ENCODE measurements at regions not wholly inside any gene's neighbourhood (a gene's known extent, or its start where the extent isn't known, plus 50 kb on each side); places are given as distances from the start of the nearest gene placed in this dataset.
"Not testable (repeated sequence)": the region's sequence is repeated elsewhere in the genome, so short reads cannot be mapped to it uniquely, and the experiment has no call there.

DNA sequence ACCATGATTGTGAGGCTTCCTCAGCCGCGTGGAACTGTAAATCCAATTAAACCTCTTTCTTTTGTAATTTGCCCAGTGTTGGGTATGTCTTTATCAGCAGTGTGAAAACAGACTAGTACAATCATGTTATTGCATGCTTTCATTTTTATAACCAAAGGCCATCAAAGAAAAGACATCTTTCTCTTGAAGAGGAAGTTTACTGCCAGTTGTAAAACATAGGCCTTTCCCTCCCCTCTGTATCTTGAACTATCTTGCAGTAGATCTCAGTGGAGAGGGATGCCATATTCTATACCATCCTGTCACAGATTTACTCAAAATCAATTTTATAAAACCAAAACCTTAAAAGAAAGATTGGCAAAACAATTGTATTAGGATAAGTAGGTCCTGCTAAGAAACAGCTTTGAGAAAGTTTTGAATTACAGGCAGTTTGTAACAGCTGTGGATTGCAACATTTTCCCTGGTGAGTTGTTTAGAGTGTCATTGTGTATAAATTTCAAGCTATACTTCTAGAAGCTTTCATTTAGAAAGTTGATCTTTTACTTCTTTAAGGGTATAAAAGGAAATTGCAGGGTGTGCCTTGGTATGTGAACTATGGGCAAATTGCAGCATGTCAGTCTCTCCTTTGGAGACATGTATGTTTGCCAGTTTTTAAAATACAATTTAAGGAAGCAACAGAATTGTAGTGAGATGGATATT, 128.0 kb downstream of the ATP23 start:
- no peak for DNase-seq

- DNase-seq: no peak
Measured at GRCh38 chr12:58071994-58072393, 130.6 kb downstream of the ATP23 start.

DNA sequence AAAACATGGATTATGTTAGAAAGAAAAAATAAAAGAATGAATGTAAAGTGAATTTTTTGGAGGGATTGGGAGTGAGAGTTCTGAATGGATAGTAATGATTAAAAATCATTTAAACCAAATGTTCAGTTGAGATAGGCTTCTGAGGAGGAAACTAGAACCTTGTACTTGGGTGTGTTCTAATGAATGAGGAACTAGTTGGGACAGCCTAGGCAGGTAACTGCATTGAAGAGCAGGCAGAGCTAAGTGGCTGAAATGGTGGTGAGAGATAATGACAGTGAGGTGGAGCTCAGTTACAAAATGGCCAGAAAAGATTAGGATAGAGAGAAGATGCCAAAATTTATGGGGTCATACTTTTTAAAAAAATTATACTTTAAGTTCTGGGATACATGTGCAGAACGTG, 132.9 kb downstream of the ATP23 start:
- DNase-seq: no peak

DNA sequence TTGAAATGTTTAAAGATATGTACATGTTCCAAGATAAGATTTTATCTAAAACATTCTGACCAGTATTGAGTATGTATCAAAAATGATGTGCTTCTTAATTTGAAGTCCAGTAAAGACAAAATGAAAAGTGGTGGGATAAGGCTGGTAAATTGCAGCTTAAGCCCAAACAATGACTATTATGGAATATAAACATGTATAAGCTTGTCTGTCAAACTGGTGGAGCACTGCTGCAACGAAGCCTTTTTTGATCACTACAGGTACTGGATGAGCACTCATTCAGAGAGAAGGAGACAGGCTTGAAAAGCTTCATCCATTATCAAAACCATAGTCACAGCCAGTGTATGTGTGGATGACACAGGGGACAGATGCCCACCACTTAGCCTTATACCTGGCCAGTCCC, 138.4 kb downstream of the ATP23 start:
- no peak for DNase-seq

DNA sequence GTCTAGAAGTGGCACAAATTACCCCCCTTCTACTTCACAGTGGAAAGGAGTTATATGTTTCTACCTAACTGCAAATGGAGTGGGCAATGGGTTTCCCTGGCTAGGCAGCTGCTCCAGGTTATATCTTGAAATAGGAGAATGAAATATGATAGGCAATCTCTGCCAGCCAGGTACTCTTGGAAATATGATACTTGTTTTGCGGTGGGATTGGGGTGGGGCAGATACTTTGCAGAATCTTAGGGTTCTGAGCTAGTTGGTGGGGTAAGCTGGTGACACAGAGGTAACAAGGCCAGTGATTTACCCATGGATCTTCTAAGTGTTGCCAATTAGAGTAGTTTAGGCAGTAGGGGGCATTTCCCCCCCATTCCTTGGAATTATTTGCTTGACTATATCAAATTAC, 140.1 kb downstream of the ATP23 start:
- DNase-seq: peak; percentile 29

DNA sequence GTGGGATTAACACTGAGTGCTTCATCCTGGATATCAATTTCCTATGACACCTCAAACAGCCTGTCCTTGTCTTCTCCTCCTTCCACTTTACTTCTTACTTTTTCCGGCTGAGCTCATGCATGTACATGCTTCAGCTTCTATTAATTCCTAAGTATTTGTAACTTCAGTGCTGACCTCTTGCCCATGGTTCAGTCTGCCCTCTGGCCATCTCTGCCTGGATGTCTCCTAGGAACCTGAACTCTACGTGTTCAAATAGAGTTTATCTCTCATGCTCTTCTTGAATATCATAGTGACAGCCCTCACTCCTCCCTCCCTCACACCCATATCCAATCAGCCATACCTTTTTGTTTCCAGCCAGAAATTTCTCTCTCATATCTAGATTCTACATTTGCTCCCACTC, 141.6 kb downstream of the ATP23 start:
- DNase-seq: no peak

- DNase-seq: no peak
Measured at GRCh38 chr12:58086006-58086405, 144.6 kb downstream of the ATP23 start.

DNA sequence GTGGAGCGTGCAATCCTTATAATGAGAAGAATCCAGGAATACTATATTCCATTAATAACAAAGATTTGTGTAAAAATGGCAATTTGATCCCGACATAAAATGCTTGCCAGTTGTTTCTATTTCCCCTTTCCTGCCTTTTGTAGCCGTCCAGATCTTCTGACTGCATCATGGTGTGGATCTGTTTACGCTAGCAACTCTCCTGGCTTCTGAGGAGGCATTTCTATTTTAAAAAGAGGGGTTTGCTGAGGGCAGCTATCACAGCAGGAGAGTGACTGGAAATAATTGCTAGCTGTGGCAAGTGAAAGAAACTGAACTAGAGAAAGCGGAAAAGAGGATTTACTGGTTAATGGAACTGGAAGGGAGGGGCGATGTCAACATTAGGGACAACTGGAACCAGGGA, 145.6 kb downstream of the ATP23 start:
- DNase-seq: no peak

DNA sequence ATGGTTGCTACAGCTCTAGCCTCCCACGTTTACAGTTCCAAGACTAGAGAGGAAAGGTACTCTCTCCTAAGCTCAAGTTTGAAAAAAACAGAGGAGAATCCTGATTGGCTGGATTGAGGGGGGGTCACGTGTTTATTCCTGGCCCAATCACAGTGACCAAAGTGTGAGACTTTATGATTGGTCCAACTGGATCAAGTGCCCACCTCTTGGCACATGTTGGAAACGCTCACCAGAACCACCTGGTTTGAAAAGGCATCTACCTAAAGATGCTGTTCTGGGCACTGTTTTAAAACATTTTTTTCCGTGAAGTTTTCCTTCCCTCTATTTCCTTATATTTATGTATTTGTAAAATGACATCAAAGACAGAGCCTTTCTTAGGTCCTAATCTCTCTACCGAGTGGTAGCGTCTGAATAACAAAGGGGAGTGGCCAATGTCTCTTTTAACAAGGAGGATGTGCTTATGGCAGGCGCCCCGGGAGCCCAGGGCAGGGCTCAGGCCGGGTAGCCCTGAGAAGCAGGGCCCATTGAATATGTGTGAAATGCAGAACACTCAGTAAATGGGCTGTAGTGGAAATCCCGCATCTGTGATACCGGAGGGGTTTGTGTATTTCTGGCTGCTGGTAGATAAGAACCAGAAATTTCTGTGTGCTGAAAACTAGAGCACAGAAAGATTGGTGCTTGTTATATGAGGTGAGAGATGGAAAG, 146.2 kb downstream of the ATP23 start:
- no peak for DNase-seq

GRCh38 chr12:58089588-58089987, 148.2 kb downstream of the ATP23 start:
- DNase-seq: no peak

- no peak for DNase-seq
Measured at GRCh38 chr12:58090685-58091084, 149.3 kb downstream of the ATP23 start.

DNA sequence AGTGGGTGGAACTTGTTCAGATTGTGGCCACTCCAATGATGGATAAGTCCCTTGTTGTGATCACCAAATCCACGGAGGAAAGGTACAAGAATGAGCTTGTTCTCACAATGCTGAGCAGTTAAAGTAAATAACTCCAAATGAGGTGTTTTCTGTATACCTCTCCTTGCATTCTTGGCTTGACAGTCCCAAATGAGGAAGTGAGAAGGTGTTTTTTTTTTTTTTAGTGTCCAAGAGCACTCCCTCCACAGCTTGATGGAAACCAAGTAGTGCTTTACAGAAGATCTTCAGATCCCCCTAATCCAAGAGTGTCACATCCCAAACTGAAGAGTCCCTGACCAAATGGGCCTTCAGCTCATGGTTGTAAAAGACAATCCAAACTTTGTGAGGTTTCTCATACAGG, 153.6 kb downstream of the ATP23 start:
- DNase-seq: no peak

DNA sequence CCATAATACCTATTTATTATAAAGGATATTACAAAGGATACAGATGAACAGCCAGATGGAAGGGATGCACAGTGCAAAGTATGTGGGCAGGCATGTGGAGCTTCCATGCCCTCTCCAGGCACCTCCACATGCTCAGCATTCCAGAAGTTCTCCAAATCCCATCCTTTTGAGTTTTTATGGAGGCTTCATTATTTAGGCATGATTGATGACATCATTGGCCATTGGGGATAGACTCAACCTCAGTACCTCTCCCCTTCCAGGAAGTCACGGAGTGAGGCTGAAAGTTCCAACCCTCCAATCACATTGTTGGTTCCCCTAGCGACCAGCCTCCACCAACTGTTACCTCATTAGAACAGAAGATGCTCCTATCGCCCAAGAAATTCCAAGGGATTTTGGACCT, 156.4 kb downstream of the ATP23 start:
- no peak for DNase-seq

DNA sequence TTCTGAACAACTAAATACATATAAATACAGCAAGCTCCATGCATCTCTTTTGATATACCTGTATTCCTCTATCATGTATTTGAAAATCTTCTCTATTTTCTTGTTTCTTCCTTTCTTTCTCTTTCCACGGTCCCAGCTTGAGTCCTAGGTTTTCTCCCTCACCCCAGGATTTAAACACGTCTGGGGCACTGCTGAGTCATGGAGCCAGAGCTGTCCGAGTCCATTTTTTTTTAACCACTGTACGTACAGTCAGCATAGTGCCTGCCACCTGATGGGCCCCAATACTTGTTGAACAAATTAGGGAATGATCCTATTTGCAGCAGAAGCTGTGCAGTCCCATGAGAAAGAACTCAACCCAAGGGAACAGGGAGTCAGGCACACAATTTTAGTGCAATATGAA, 158.1 kb downstream of the ATP23 start:
- no peak for DNase-seq

GRCh38 chr12:58104351-58104755, 163.0 kb downstream of the ATP23 start:
- no peak for DNase-seq

- DNase-seq: no peak
Measured at GRCh38 chr12:58105225-58106119, 164.1 kb downstream of the ATP23 start.

DNA sequence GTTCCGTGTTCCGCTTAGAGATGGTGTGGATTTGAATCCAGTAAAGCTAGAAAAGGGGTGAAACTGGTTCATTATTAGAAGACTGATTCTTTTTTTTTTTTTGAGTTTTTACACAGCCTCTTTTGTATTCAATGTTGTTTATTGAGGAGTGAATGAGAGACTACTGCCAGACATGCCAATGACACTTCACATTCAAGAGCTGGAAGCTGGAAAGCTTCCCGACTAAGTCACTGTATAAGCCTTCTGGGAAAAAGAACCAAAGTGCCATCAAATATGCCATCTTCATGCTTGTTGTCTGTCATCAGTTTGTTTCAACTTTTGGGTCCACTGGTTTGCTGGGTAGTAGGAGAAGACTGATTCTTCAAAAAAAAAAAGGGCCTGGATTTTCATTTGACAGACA, 164.8 kb downstream of the ATP23 start:
- peak; percentile 45 for DNase-seq

DNA sequence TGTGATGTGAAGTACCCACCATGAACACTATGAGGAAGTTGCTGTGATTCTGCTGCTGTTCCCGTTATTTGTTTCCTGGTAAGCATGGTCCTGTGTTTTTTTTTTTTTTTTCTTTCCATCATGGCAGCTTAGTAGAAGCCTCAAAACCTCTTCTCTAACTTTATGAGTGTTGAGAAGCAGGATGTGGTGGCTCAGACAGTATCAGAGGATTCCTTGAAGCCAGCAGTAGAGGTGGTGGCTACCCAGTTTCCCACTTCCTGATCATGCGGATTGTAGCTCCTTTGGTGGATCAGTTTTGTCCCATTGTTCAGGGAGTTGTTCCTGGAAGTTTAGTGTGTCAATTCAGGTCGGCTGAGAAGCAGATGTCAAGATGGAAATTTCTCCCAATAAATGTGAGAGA, 175.8 kb downstream of the ATP23 start:
- no peak for DNase-seq

DNA sequence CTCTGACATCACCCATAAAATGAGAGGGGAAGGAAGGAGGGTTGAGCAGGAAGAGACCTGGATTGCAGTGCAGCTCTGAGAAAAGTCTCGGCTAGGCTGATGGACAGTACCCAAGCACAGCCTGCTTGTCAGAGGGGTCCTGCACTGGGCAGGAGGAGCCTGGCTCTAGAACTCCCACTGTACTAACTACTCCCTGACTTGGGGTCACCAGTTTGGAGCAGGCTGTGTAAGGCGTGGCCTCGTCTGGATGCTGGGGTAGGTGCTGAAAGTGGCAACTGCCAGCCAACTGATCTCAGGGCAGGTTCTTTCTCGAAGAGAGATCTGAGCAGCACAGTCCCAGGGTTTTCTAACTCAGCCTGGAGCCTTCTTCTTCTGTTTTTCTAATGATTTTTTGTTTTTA, 176.3 kb downstream of the ATP23 start:
- DNase-seq: no peak

- DNase-seq: not testable (repeated sequence)
Measured at GRCh38 chr12:58125761-58126160, 184.4 kb downstream of the ATP23 start.

DNA sequence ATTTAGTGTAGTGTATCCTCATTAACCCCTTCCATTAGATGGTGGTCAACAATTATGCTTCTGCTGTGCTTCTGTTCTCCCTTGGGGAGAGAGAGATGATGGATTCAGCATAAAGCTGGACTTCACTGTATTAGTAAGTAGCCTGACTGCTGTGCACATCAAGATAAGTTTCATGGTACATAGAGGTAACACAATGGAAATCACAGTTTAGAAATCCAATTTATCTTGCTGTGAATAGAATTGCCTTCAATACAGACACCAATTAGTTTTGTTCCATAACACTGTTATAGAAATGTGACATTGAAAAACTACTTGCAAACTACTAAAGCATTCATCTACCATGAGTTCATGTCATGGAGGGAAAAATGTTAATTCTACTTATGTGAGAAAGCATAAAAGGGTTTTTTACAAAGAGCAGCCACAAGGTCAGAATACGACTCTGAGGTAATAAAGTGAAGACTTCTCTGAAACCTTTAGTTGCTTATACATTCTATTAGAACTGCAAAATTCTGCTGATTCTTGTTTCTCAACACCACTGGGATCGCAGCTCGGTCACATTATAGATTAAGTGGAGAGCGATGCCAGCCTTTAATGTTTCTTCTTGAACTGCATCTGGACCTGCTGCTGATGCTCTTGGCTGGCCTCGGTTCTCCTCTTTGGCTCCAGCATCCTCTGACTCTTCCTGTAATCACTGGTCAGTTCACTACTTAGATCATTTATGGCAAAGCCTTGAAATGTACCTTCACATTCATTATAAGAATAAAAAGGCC, 190.8 kb downstream of the ATP23 start:
- DNase-seq: no peak

DNA sequence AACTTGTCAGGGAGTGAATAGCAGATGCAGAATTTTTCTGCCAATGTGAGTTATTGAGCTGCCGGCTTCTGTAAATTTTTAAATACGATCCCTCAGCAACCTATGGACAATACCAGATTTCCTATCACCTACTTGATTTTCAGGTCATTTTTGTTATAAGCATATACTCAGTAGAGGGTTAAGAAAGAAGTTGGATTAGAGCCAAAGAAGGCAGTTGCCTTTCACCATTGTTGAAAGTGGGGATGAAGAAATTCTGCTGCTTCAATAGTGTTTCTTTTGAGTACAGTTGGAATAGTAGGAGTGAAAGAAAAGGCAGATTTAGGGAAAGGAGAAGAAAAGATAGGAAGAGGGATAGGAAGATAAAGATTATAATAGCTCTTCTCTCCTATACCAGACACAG, 197.1 kb downstream of the ATP23 start:
- DNase-seq: no peak

DNA sequence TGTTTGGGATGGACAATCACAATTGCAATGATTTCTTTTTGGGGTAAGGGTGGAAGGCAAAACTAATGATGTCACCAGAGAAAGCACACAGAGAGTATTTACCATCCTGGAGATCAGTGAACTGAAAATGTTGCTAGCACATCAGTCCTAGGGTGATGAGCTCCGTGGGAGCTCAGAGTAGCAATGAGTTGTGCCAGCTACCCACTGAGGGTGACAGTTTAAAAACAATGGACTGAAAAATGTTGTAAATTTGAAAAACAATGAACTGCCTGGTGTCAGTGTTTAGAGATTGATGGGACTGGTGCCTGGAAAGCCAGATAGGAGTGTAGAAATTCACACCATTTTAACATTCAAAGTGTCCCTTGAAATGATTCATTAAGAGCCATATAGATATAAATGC, 198.5 kb downstream of the ATP23 start:
- DNase-seq: no peak
